ENCODE measurements at regions not wholly inside any gene's neighbourhood (a gene's known extent, or its start where the extent isn't known, plus 50 kb on each side); places are given as distances from the start of the nearest gene placed in this dataset.

GRCh38 chrX:84710611-84711010 is 208.4 kb upstream of the HDX start:
- no peak for DNase-seq (ENCODE audit: low read depth, low spot score)
- Histone ChIP-seq H3K9me3 (ENCODE audit: control insufficient read depth, insufficient read depth, low read length) (no peaks in the 10 kb centered on the region), H3K4me3 (ENCODE audit: low read depth, low read length) (no peak overlapping the region), H3K27ac (ENCODE audit: low read depth, low read length) (no peak overlapping the region), H3K27me3 (ENCODE audit: control insufficient read depth, insufficient read depth, low read length) (no peaks in the 10 kb centered on the region)
- CTCF ChIA-PET, result no interaction called here
- TF ChIP-seq CTCF (IDR thresholded peaks at IDR 0.05; ENCODE audit: low read depth, low read length), result no peak
- POLR2A ChIA-PET, result no interaction called here

- Histone ChIP-seq H3K27me3 (ENCODE audit: control insufficient read depth, insufficient read depth, low read length) (no peaks in the 10 kb centered on the region), H3K9me3 (ENCODE audit: control insufficient read depth, insufficient read depth, low read length) (no peaks in the 10 kb centered on the region), H3K27ac (ENCODE audit: low read depth, low read length) (no peak overlapping the region), H3K4me3 (ENCODE audit: low read depth, low read length) (no peak overlapping the region)
- no peak for TF ChIP-seq CTCF (IDR thresholded peaks at IDR 0.05; ENCODE audit: low read depth, low read length)
- DNase-seq (ENCODE audit: low read depth, low spot score), result no peak
- ChIA-PET POLR2A (no interaction called here), CTCF (no interaction called here)
Measured at GRCh38 chrX:84712621-84713020, 210.4 kb upstream of the HDX start.

- no peak for TF ChIP-seq CTCF (IDR thresholded peaks at IDR 0.05; ENCODE audit: low read depth, low read length)
- Histone ChIP-seq H3K27me3 (ENCODE audit: control insufficient read depth, insufficient read depth, low read length) (no peaks in the 10 kb centered on the region), H3K4me3 (ENCODE audit: low read depth, low read length) (no peak overlapping the region), H3K9me3 (ENCODE audit: control insufficient read depth, insufficient read depth, low read length) (no peaks in the 10 kb centered on the region), H3K27ac (ENCODE audit: low read depth, low read length) (no peak overlapping the region)
- no peak for DNase-seq (ENCODE audit: low read depth, low spot score)
- ChIA-PET POLR2A (no interaction called here), CTCF (no interaction called here)
Measured at GRCh38 chrX:84715315-84715714, 213.1 kb upstream of the HDX start.

- Histone ChIP-seq H3K27me3 (ENCODE audit: control insufficient read depth, insufficient read depth, low read length) (no peaks in the 10 kb centered on the region), H3K27ac (ENCODE audit: low read depth, low read length) (no peak overlapping the region), H3K4me3 (ENCODE audit: low read depth, low read length) (no peak overlapping the region), H3K9me3 (ENCODE audit: control insufficient read depth, insufficient read depth, low read length) (no peaks in the 10 kb centered on the region)
- no peak for DNase-seq (ENCODE audit: low read depth, low spot score)
- ChIA-PET CTCF (no interaction called here), POLR2A (no interaction called here)
- TF ChIP-seq CTCF (IDR thresholded peaks at IDR 0.05; ENCODE audit: low read depth, low read length), result no peak
Measured at GRCh38 chrX:84717343-84717742, 215.1 kb upstream of the HDX start.

GRCh38 chrX:84721416-84721815 is 219.2 kb upstream of the HDX start:
- ChIA-PET CTCF (no interaction called here), POLR2A (no interaction called here)
- Histone ChIP-seq H3K27ac (ENCODE audit: low read depth, low read length) (no peak overlapping the region), H3K4me3 (ENCODE audit: low read depth, low read length) (no peak overlapping the region), H3K9me3 (ENCODE audit: control insufficient read depth, insufficient read depth, low read length) (no peaks in the 10 kb centered on the region), H3K27me3 (ENCODE audit: control insufficient read depth, insufficient read depth, low read length) (no peaks in the 10 kb centered on the region)
- no peak for TF ChIP-seq CTCF (IDR thresholded peaks at IDR 0.05; ENCODE audit: low read depth, low read length)
- DNase-seq (ENCODE audit: low read depth, low spot score), result no peak
